ENCODE measurements at regions not wholly inside any gene's neighbourhood (a gene's known extent, or its start where the extent isn't known, plus 50 kb on each side); places are given as distances from the start of the nearest gene placed in this dataset.

- no peak overlapping the region for H3K4me3 ChIP-seq
- no peaks in the 10 kb centered on the region for H3K27me3 ChIP-seq (ENCODE audit: low read depth)
- H3K27ac ChIP-seq (replicated peaks), result no peak overlapping the region
- H3K36me3 ChIP-seq, result no peaks in the 10 kb centered on the region
- no peak for DNase-seq
- no peaks in the 10 kb centered on the region for H3K9me3 ChIP-seq (replicated peaks)
- H3K4me1 ChIP-seq, result peaks cover 9% of the 10 kb centered on the region
- no peak for TF ChIP-seq CTCF (IDR thresholded peaks at IDR 0.05; ENCODE audit: borderline replicate concordance)
- intact Hi-C loops (cut with micrococcal nuclease), result no loop called here
Measured at GRCh38 chr15:95716708-95717107, 613.8 kb upstream of the NR2F2 start.

- Histone ChIP-seq H3K36me3 (no peaks in the 10 kb centered on the region), H3K27me3 (ENCODE audit: low read depth) (no peaks in the 10 kb centered on the region), H3K4me1 (peaks cover 9% of the 10 kb centered on the region), H3K4me3 (no peak overlapping the region), H3K27ac (replicated peaks) (peak overlapping the region; percentile 21), H3K9me3 (replicated peaks) (no peaks in the 10 kb centered on the region)
- TF ChIP-seq CTCF (IDR thresholded peaks at IDR 0.05; ENCODE audit: borderline replicate concordance), result no peak
- peak; percentile 44 for DNase-seq
- intact Hi-C loops (cut with micrococcal nuclease), result no loop called here
Measured at GRCh38 chr15:95718441-95718840, 612.1 kb upstream of the NR2F2 start.

- H3K36me3 ChIP-seq, result no peaks in the 10 kb centered on the region
- H3K27me3 ChIP-seq (ENCODE audit: low read depth), result no peaks in the 10 kb centered on the region
- no peak for TF ChIP-seq CTCF (IDR thresholded peaks at IDR 0.05; ENCODE audit: borderline replicate concordance)
- no peaks in the 10 kb centered on the region for H3K4me1 ChIP-seq
- intact Hi-C loops (cut with micrococcal nuclease), result no loop called here
- H3K9me3 ChIP-seq (replicated peaks), result no peaks in the 10 kb centered on the region
- no peak for DNase-seq
- no peak overlapping the region for H3K4me3 ChIP-seq
- no peak overlapping the region for H3K27ac ChIP-seq (replicated peaks)
Measured at GRCh38 chr15:95724908-95725633, 605.4 kb upstream of the NR2F2 start.

GRCh38 chr15:95726891-95727290 is 603.6 kb upstream of the NR2F2 start:
- H3K27me3 ChIP-seq (ENCODE audit: low read depth), result no peaks in the 10 kb centered on the region
- no peak for DNase-seq
- intact Hi-C loops (cut with micrococcal nuclease), result no loop called here
- no peaks in the 10 kb centered on the region for H3K36me3 ChIP-seq
- no peaks in the 10 kb centered on the region for H3K4me1 ChIP-seq
- H3K27ac ChIP-seq (replicated peaks), result no peak overlapping the region
- H3K4me3 ChIP-seq, result no peak overlapping the region
- no peaks in the 10 kb centered on the region for H3K9me3 ChIP-seq (replicated peaks)
- no peak for TF ChIP-seq CTCF (IDR thresholded peaks at IDR 0.05; ENCODE audit: borderline replicate concordance)

GRCh38 chr15:95733931-95734330 is 596.6 kb upstream of the NR2F2 start:
- no peak for DNase-seq
- Histone ChIP-seq H3K27me3 (ENCODE audit: low read depth) (no peaks in the 10 kb centered on the region), H3K9me3 (replicated peaks) (no peaks in the 10 kb centered on the region), H3K27ac (replicated peaks) (peak overlapping the region; percentile 9), H3K4me1 (peaks cover 4% of the 10 kb centered on the region), H3K4me3 (no peak overlapping the region), H3K36me3 (no peaks in the 10 kb centered on the region)
- no peak for TF ChIP-seq CTCF (IDR thresholded peaks at IDR 0.05; ENCODE audit: borderline replicate concordance)
- intact Hi-C loops (cut with micrococcal nuclease), result no loop called here

All from left ventricle myocardium inferior (tissue), 1 donor.